SK-MEL-5 (cell line): ENCODE measurements at regions not wholly inside any gene's neighbourhood (a gene's known extent, or its start where the extent isn't known, plus 50 kb on each side); places are given as distances from the start of the nearest gene placed in this dataset.

Experiments used
- DNase-seq: peaks from one replicate; pipeline ENCODE4 v3.0.0-alpha.2; 2016; ENCODE audit warnings: low read depth, low spot score
- in situ Hi-C: cut with HindIII; loops from 2 replicates; pipeline ENCODE4 v1.10.0; 2016; ENCODE audit warnings: low sequenced_read_pairs, high pct_unique_total_duplicates, low pct_unique_long_range_greater_than_20kb

- in situ Hi-C loops = no loop called here
- no peak for DNase-seq
These were observed 209.5 kb upstream of the SPOCK3 start for GRCh38 chr4:167443841-167444240.

- no peak for DNase-seq
- in situ Hi-C loops = no loop called here
These were observed 218.7 kb upstream of the SPOCK3 start for GRCh38 chr4:167452922-167453430.

GRCh38 chr4:167456619-167457018 is 222.3 kb upstream of the SPOCK3 start:
- in situ Hi-C loops = no loop called here
- DNase-seq = no peak

GRCh38 chr4:167469436-167469835 is 235.1 kb upstream of the SPOCK3 start:
- in situ Hi-C loops = no loop called here
- no peak for DNase-seq

- in situ Hi-C loops = no loop called here
- no peak for DNase-seq
These were observed 241.7 kb upstream of the SPOCK3 start for GRCh38 chr4:167475951-167476350.

GRCh38 chr4:167492007-167492406 is 257.7 kb upstream of the SPOCK3 start:
- no peak for DNase-seq
- in situ Hi-C loops = no loop called here

- in situ Hi-C loops = no loop called here
- no peak for DNase-seq
These were observed 275.3 kb upstream of the SPOCK3 start for GRCh38 chr4:167509551-167509950.

- DNase-seq = no peak
- in situ Hi-C loops = no loop called here
These were observed 289.8 kb upstream of the SPOCK3 start for GRCh38 chr4:167524091-167524490.

- DNase-seq = no peak
- in situ Hi-C loops = no loop called here
These were observed 303.5 kb upstream of the SPOCK3 start for GRCh38 chr4:167537761-167538160.

- in situ Hi-C loops = no loop called here
- no peak for DNase-seq
These were observed 307.0 kb upstream of the SPOCK3 start for GRCh38 chr4:167541286-167541685.

- in situ Hi-C loops = no loop called here
- no peak for DNase-seq
These were observed 310.1 kb upstream of the SPOCK3 start for GRCh38 chr4:167544391-167544790.

GRCh38 chr4:167550021-167550420 is 315.7 kb upstream of the SPOCK3 start:
- in situ Hi-C loops = no loop called here
- DNase-seq = no peak

- in situ Hi-C loops = no loop called here
These were observed 321.2 kb upstream of the SPOCK3 start for GRCh38 chr4:167555338-167556022.

GRCh38 chr4:167578906-167579305 is 344.6 kb upstream of the SPOCK3 start:
- no peak for DNase-seq
- in situ Hi-C loops = no loop called here

More at GRCh38 chr4:167555338-167556022, 321.2 kb upstream of the SPOCK3 start:
- DNase-seq = no peak

GRCh38 chr4:167581449-167581965 is 347.2 kb upstream of the SPOCK3 start:
- DNase-seq = no peak
- in situ Hi-C loops = no loop called here

- no peak for DNase-seq
- in situ Hi-C loops = no loop called here
These were observed 353.1 kb upstream of the SPOCK3 start for GRCh38 chr4:167587361-167587760.

- DNase-seq = no peak
- in situ Hi-C loops = no loop called here
These were observed 361.6 kb upstream of the SPOCK3 start for GRCh38 chr4:167595898-167596297.

GRCh38 chr4:167602157-167602556 is 367.9 kb upstream of the SPOCK3 start:
- in situ Hi-C loops = no loop called here
- no peak for DNase-seq

GRCh38 chr4:167606551-167606950 is 372.3 kb upstream of the SPOCK3 start:
- in situ Hi-C loops = no loop called here
- DNase-seq = no peak
